ENCODE measurements at regions not wholly inside any gene's neighbourhood (a gene's known extent, or its start where the extent isn't known, plus 50 kb on each side); places are given as distances from the start of the nearest gene placed in this dataset.

DNA sequence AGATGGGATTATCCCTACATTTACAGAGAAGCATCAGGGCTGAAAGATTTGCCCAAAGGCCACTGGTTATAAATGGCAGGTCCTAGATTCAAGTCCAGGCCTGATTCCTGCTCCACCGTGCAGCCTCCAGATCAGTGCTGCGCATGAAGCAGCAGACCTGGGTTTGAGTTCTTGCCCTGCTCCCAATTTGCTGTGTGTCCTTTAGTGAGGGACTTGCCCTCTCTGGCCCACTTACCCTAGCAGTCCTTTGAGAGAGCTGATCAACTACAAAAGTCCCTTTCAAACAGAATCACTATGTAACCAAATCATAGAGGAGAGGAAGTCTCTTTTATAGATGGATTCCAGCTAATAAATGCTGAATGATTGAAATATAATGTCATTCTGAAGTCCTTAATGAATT lies 200.4 kb downstream of the RAB11FIP4 start:
- Histone ChIP-seq H3K9ac (ENCODE audit: insufficient read depth in 1 of 2, low read depth in 2 of 2, low read length in 2 of 2) (no peak overlapping the region), H3K27ac (ENCODE audit: extremely low read depth, low read depth, low read length) (no peak overlapping the region), H3K4me3 (no peak overlapping the region), H3K36me3 (ENCODE audit: control insufficient read depth, insufficient read depth, low read length) (no peaks in the 10 kb centered on the region), H3K79me2 (ENCODE audit: control insufficient read depth, insufficient read depth, low read length) (no peaks in the 10 kb centered on the region), H4K20me1 (replicated peaks; ENCODE audit: control insufficient read depth, insufficient read depth, low read length) (0 out of 2 replicates have a peak, but pooled peaks cover 3% of the 10 kb centered on the region), H3K27me3 (ENCODE audit: control insufficient read depth in 2 of 2, insufficient read depth in 2 of 2, low read length in 2 of 2) (peaks cover 6 to 27% of the 10 kb centered on the region in 2 experiments), H2AFZ (ENCODE audit: low read depth, low read length) (no peak overlapping the region), H3K9me1 (ENCODE audit: control insufficient read depth, insufficient read depth, low read length) (no peaks in the 10 kb centered on the region), H3K4me2 (ENCODE audit: insufficient read depth, low read length) (no peak overlapping the region), H3K4me1 (replicated peaks in 1 of 2; ENCODE audit: control insufficient read depth in 2 of 2, insufficient read depth in 2 of 2, low read length in 2 of 2) (0 out of 5 replicates have a peak, but pooled peaks cover 0 to 4% of the 10 kb centered on the region in 2 experiments), H3K9me3 (replicated peaks; ENCODE audit: control insufficient read depth, insufficient read depth, low read depth, low read length) (no peaks in the 10 kb centered on the region)
- no peak for TF ChIP-seq BRF1 (IDR thresholded peaks at IDR 0.05; ENCODE audit: borderline replicate concordance, extremely low read depth, insufficient read length)
- no peak for TF ChIP-seq NR2C1 (IDR thresholded peaks at IDR 0.05)
- no peak for TF ChIP-seq NR2C1 (tag; IDR thresholded peaks at IDR 0.05)
- TF ChIP-seq KAT7 (CRISPR knock-in tag; IDR thresholded peaks at IDR 0.05; ENCODE audit: borderline replicate concordance), result no peak
- TF ChIP-seq, protein P1, sequence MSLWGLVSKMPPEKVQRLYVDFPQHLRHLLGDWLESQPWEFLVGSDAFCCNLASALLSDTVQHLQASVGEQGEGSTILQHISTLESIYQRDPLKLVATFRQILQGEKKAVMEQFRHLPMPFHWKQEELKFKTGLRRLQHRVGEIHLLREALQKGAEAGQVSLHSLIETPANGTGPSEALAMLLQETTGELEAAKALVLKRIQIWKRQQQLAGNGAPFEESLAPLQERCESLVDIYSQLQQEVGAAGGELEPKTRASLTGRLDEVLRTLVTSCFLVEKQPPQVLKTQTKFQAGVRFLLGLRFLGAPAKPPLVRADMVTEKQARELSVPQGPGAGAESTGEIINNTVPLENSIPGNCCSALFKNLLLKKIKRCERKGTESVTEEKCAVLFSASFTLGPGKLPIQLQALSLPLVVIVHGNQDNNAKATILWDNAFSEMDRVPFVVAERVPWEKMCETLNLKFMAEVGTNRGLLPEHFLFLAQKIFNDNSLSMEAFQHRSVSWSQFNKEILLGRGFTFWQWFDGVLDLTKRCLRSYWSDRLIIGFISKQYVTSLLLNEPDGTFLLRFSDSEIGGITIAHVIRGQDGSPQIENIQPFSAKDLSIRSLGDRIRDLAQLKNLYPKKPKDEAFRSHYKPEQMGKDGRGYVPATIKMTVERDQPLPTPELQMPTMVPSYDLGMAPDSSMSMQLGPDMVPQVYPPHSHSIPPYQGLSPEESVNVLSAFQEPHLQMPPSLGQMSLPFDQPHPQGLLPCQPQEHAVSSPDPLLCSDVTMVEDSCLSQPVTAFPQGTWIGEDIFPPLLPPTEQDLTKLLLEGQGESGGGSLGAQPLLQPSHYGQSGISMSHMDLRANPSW (CRISPR knock-in tag; IDR thresholded peaks at IDR 0.05), result no peak
- peak; percentile 52 for TF ChIP-seq ZFP36 (IDR thresholded peaks at IDR 0.05; ENCODE audit: low read depth, low read length, partially characterized antibody)
- TF ChIP-seq BCOR (IDR thresholded peaks at IDR 0.05), result peak; percentile 51; the same call in 1 of the 2 replicates
- TF ChIP-seq ZNF785 (CRISPR knock-in tag; IDR thresholded peaks at IDR 0.05), result no peak
- TF ChIP-seq RBM25 (IDR thresholded peaks at IDR 0.05; ENCODE audit: low read depth, low read length, severe bottlenecking), result peak; percentile 75
- no peak for TF ChIP-seq DACH1 (IDR thresholded peaks at IDR 0.05; ENCODE audit: partially characterized antibody)
- DNase-seq (ENCODE audit: extremely low read depth in 1 of 4, low spot score in 3 of 4) (no peak), ATAC-seq (no peak), FAIRE-seq (no peak)
- CTCF ChIA-PET (ENCODE audit: low intra/inter-chr PET ratio), result no interaction called here
- in situ Hi-C loops (cut with MboI), result no loop called here
- intact Hi-C loops (cut with micrococcal nuclease), result no loop called here
- POLR2A ChIA-PET, result no interaction called here
- no TSS peak for BruUV-seq (replicated peaks)
- WGBS (ENCODE audit: insufficient coverage, low coverage, missing lambda C conversion rate), result 0% methylated on average over 2 of the region's 2 CpGs
